Spleen (tissue), 11 donors: ENCODE measurements at regions not wholly inside any gene's neighbourhood (a gene's known extent, or its start where the extent isn't known, plus 50 kb on each side); places are given as distances from the start of the nearest gene placed in this dataset.

ENCODE experiments used
- DNase-seq: peaks from one replicate; pipeline ENCODE4 v3.0.0-alpha.2; 2020
- H3K27ac ChIP-seq, 8 donors: fragments of 200-600 bp; sonication (generic) in 7 of 8; 1 replicate in 4 of 8; 2 replicates in 4 of 8; pipeline versions ENCODE4 v1.5.0 to v1.8.0; 2016 to 2021; ENCODE audit warnings: inconsistent platforms in 4 of 8, mild to moderate bottlenecking in 4 of 8, moderate library complexity in 1 of 8
- H3K27me3 ChIP-seq, 7 donors: fragments of 200-600 bp; sonication (generic) in 6 of 7; replicated peaks in 1 of 7; 1 replicate in 4 of 7; 2 replicates in 3 of 7; pipeline versions ENCODE4 v1.5.0 to v1.8.0; 2016 to 2021; ENCODE audit warnings: inconsistent platforms in 3 of 7, mild to moderate bottlenecking in 1 of 7
- H3K36me3 ChIP-seq, 6 donors: fragments of 200-600 bp; sonication (generic) in 5 of 6; 1 replicate in 4 of 6; 2 replicates in 2 of 6; pipeline versions ENCODE4 v1.5.0 to v1.8.0; 2016 to 2021; ENCODE audit warnings: inconsistent platforms in 2 of 6
- H3K4me1 ChIP-seq, 6 donors: fragments of 200-600 bp; sonication (generic) in 5 of 6; 1 replicate in 3 of 6; 2 replicates in 3 of 6; pipeline versions ENCODE4 v1.5.0 to v1.8.0; 2016 to 2021; ENCODE audit warnings: inconsistent platforms in 3 of 6
- H3K4me3 ChIP-seq, 8 donors: fragments of 200-600 bp; sonication (generic) in 7 of 8; 1 replicate in 4 of 8; 2 replicates in 4 of 8; pipeline versions ENCODE4 v1.5.0 to v1.8.0; 2016 to 2021; ENCODE audit warnings: inconsistent platforms in 4 of 8, mild to moderate bottlenecking in 4 of 8, moderate library complexity in 2 of 8
- H3K9me3 ChIP-seq, 8 donors: fragments of 200-600 bp; sonication (generic) in 7 of 8; 1 replicate in 4 of 8; 2 replicates in 4 of 8; pipeline versions ENCODE4 v1.5.0 to v1.8.0; 2016 to 2021; ENCODE audit warnings: inconsistent platforms in 4 of 8
- CTCF ChIP-seq, 11 experiments: fragments of 200-600 bp in 7 of 11; fragments of 450-650 bp in 4 of 11; sonication (generic) in 4 of 11; IDR thresholded peaks in 8 of 11; conservative IDR thresholded peaks in 3 of 11; 1 replicate in 7 of 11; 2 replicates in 4 of 11; pipeline versions ENCODE4 v1.4.0 to v1.8.0; 2016 to 2021; ENCODE audit warnings: antibody characterized with exemption in 11 of 11, inconsistent platforms in 4 of 11, mild to moderate bottlenecking in 1 of 11
- POLR2A ChIP-seq, 3 donors: fragments of 450-650 bp; IDR thresholded peaks; one replicate each; pipeline ENCODE4 v1.5.1; 2017; ENCODE audit warnings: antibody characterized with exemption in 3 of 3, mild to moderate bottlenecking in 1 of 3
- POLR2AphosphoS5 ChIP-seq, 3 donors: sonication (generic); formaldehyde crosslinking; IDR thresholded peaks; one replicate each; pipeline ENCODE4 v1.5.1; 2017; ENCODE audit warnings: antibody characterized with exemption in 3 of 3
- WGBS, 5 donors: extraction: QIAGEN DNeasy Blood & Tissue Kit in 3 of 5; methylation state at CpG; one replicate each; pipeline versions ENCODE4 v1.1.5 to v1.1.7; 2013 to 2018; 5-methylcytosine and 5-hydroxymethylcytosine counted together
- intact Hi-C: fragments of 100-400 bp; cut with DNase I; formaldehyde crosslinking; loops from one replicate; pipeline ENCODE4 v1.15.0; 2023; ENCODE audit warnings: low total_unique reads
- donor health status: healthy with polysubstance abuse.
- donor health status: DM: no; HTN: no; CAD: no; lungs with moderate emphysema.
- donor health status: DM: no; HTN: no; CAD: no.
- donor health status: Bipolar disorder and iron deficiency.
- donor health status: healthy.
- donor health status: DM: no; HTN: no; CAD: no.
- donor health status: DM: yes; HTN: yes; CAD: no.

GRCh38 chr5:97628807-97629206 is 445.8 kb upstream of the RIOK2 start:
- 74 to 94% (median 86%) methylated on average over 3 of the region's 3 CpGs for WGBS, 5 donors
- intact Hi-C loops = no loop called here

GRCh38 chr5:97629276-97629675 is 446.2 kb upstream of the RIOK2 start:
- TF ChIP-seq POLR2AphosphoS5 (IDR thresholded peaks at IDR 0.05) (no peak), CTCF (IDR thresholded peaks at IDR 0.05 in 8 of 11, conservative IDR thresholded peaks at IDR 0.05 in 3 of 11) (no peak), POLR2A (IDR thresholded peaks at IDR 0.05) (no peak)
- H3K27ac ChIP-seq = no peak overlapping the region
- H3K9me3 ChIP-seq = no peaks in the 10 kb centered on the region
- H3K4me1 ChIP-seq = no peaks in the 10 kb centered on the region
- intact Hi-C loops = no loop called here
- H3K36me3 ChIP-seq = no peaks in the 10 kb centered on the region
- 61 to 74% (median 70%) methylated on average over 4 of the region's 4 CpGs for WGBS, 5 donors
- H3K27me3 ChIP-seq = no peaks in the 10 kb centered on the region
- no peak overlapping the region for H3K4me3 ChIP-seq
- no peak for DNase-seq

More at GRCh38 chr5:97628807-97629206, 445.8 kb upstream of the RIOK2 start:
- H3K36me3 ChIP-seq = no peaks in the 10 kb centered on the region
- no peaks in the 10 kb centered on the region for H3K4me1 ChIP-seq
- no peak overlapping the region for H3K4me3 ChIP-seq
- no peak overlapping the region for H3K27ac ChIP-seq
- no peaks in the 10 kb centered on the region for H3K27me3 ChIP-seq
- TF ChIP-seq POLR2A (IDR thresholded peaks at IDR 0.05) = no peak
- TF ChIP-seq CTCF (IDR thresholded peaks at IDR 0.05 in 8 of 11, conservative IDR thresholded peaks at IDR 0.05 in 3 of 11) = no peak
- no peak for TF ChIP-seq POLR2AphosphoS5 (IDR thresholded peaks at IDR 0.05)
- H3K9me3 ChIP-seq = no peaks in the 10 kb centered on the region
- no peak for DNase-seq

GRCh38 chr5:97635553-97635952 is 452.5 kb upstream of the RIOK2 start:
- no peaks in the 10 kb centered on the region for H3K27me3 ChIP-seq
- WGBS, 5 donors = 59 to 70% (median 67%) methylated on average over 2 of the region's 2 CpGs

GRCh38 chr5:97636766-97637165 is 453.7 kb upstream of the RIOK2 start:
- Histone ChIP-seq H3K36me3 (no peaks in the 10 kb centered on the region), H3K4me1 (no peaks in the 10 kb centered on the region), H3K27ac (no peak overlapping the region), H3K9me3 (no peaks in the 10 kb centered on the region), H3K4me3 (no peak overlapping the region), H3K27me3 (no peaks in the 10 kb centered on the region)
- no peak for TF ChIP-seq POLR2A (IDR thresholded peaks at IDR 0.05)
- no peak for TF ChIP-seq POLR2AphosphoS5 (IDR thresholded peaks at IDR 0.05)
- TF ChIP-seq CTCF (IDR thresholded peaks at IDR 0.05 in 8 of 11, conservative IDR thresholded peaks at IDR 0.05 in 3 of 11) = no peak
- intact Hi-C loops = no loop called here
- whole genome bisulfite sequencing, 5 donors = 75 to 94% (median 83%) methylated on average over 4 of the region's 4 CpGs
- DNase-seq = no peak

More at GRCh38 chr5:97635553-97635952, 452.5 kb upstream of the RIOK2 start:
- intact Hi-C loops = no loop called here
- DNase-seq = no peak
- H3K9me3 ChIP-seq = no peaks in the 10 kb centered on the region
- H3K36me3 ChIP-seq = no peaks in the 10 kb centered on the region
- H3K4me1 ChIP-seq = no peaks in the 10 kb centered on the region
- TF ChIP-seq POLR2A (IDR thresholded peaks at IDR 0.05) = no peak
- TF ChIP-seq CTCF (IDR thresholded peaks at IDR 0.05 in 8 of 11, conservative IDR thresholded peaks at IDR 0.05 in 3 of 11) = no peak
- no peak for TF ChIP-seq POLR2AphosphoS5 (IDR thresholded peaks at IDR 0.05)
- H3K27ac ChIP-seq = no peak overlapping the region
- no peak overlapping the region for H3K4me3 ChIP-seq
